Dedifferentiated amniotic fluid mesenchymal stem cell (primary cell): ENCODE measurements at regions not wholly inside any gene's neighbourhood (a gene's known extent, or its start where the extent isn't known, plus 50 kb on each side); places are given as distances from the start of the nearest gene placed in this dataset.
"Not testable (repeated sequence)": the region's sequence is repeated elsewhere in the genome, so short reads cannot be mapped to it uniquely, and the experiment has no call there.

Source experiments
- DNase-seq: peaks from one replicate; pipeline ENCODE4 v3.0.0-alpha.2; 2016; ENCODE audit errors: extremely low spot score

DNA sequence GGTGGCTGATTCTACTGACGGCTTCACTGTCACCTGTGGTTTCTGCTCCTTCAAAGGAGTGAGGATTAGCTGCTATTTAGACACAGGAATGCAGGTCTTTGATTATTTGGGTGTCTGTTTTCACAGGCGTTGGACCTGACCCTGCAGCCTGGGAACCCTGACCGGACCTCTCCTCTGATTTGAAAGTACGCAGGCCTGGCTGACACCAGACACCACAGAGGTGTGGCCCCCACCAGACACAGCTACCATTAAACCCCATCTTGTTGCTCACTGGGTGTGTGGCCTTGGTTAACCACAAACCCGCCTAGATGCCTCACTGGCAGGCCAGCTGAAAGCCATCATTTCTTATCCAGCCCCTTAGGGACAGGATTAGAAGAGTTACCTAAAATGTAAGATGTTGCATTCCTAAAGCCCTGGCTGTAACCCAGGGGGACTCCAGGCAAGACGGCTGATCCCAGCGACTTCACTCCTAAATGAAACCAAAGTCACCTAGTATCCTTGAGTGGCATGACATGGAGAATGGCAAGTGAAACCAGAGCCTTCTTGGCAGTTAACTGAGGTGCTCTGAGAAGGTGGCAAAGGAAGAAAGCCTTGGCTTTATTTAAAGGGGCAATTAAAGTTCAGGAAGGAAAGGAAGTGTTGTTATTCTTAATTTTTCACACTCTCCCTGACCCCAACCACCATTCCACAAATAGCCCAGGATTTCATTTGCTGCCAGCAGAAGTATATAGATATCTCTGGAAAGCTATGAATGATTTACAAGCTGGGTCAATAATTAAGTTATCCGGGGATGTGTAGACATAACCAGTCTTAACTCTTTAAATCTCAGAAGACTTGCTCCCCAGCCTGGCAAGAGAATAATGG is 169.9 kb downstream of the QRSL1 start:
- DNase-seq = peak; percentile 23

DNA sequence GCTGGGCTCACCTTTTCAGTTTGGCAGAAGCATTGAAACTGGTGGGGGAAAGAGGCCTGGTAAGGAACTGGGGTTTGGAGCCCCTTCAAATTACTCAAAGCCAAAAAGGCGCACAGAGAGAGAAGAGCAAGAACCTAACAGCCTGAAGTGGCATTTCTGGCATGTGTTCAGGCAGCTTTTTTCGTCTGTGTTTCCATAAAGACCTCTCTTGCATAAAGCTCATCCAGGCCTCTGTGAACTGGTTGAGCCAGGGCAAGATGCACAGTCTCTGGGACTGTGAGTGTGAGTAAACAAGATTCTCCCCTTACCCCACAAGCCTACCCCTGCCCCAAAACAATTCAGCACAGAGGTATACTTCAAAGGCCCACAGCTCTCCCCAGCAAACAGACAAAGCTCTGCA is 167.8 kb downstream of the QRSL1 start:
- DNase-seq = no peak

DNA sequence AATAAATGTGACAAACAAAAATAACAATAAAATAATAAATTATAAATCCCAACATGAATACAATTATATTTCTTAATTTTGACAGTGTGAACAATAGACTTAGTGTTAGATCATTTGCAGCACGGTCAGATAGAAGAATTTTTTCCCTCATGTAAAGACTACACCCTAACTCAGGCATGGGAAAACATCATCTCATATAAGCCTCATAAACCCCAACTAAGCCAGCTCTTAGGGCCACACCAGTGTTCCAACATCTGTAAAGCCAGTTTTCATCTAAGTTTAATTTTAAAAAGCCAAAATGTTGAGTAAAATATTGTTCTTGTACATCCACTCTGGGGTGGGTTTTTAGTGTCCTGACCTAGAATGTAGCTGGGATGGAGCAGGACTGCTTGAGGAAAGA is 167.4 kb downstream of the QRSL1 start:
- DNase-seq = no peak

DNA sequence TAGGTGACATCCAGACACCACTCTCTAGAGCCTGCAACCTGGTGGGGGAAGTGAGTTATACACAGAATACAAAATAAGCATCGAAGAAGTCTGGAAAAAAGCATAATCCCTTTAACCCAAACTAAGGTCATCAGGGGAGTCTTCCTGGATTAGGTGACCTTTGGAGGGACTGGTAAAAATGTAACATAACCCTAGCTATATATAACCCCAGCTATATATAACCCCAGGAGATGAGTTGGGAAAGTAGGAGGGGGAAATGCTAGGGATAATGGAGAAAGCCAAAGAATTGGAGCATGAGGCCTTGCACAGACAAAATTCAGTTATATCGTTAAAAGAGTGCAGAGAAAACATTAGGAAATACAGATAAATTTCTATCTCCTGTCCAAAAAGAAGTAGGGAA is 164.8 kb downstream of the QRSL1 start:
- no peak for DNase-seq

DNA sequence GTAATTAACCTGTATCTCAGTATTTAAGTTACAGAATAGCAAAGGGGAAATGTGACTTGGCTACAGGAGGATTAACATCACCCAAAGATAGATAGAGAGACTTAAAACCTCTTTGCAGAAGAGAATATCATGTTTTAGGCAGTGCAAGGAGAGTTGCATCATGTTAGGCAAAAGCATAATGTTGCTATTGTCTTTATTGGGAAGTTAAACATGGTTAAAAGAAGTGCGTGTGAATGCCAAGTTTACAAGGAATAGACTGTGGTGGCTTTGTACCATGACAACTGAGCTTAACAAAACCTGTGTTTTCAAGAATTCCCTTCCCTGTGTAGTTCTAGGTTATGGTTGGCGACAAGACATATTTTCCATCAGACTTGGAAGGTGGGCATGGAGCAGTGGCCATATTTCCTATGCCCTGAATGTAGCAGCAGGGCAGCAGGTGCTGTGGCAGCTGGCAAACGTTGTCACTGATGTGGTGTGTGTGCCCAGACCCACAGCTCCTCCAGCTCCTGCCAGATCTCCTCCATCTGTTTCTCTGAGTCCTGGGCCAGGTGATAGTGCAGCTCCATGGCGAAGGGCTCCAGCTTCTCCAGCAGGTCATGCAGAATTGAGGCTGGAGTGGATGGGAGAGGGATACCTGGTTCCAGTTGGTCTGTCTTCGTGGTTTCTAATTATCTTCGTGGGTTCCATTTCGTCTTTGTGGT is 163.3 kb downstream of the QRSL1 start:
- DNase-seq = no peak

DNA sequence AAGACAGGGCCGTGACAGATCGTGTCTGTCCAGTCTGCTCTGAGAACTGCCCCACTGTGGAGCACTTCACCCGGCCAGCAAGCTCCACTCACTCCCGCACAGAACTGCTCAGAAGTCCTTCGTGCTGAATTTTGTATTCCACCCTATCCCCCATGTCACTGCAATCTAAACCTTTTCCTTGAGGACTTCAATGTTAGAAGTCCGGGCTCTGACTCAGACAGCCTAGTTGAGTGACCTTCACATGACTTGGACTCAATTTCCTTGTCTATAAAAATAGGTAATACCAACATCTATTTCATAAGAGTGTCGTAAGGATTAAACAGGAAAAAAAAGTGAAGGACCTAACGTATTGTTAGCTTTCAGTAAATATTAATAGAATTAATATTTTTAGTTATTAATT is 161.6 kb downstream of the QRSL1 start:
- no peak for DNase-seq

DNA sequence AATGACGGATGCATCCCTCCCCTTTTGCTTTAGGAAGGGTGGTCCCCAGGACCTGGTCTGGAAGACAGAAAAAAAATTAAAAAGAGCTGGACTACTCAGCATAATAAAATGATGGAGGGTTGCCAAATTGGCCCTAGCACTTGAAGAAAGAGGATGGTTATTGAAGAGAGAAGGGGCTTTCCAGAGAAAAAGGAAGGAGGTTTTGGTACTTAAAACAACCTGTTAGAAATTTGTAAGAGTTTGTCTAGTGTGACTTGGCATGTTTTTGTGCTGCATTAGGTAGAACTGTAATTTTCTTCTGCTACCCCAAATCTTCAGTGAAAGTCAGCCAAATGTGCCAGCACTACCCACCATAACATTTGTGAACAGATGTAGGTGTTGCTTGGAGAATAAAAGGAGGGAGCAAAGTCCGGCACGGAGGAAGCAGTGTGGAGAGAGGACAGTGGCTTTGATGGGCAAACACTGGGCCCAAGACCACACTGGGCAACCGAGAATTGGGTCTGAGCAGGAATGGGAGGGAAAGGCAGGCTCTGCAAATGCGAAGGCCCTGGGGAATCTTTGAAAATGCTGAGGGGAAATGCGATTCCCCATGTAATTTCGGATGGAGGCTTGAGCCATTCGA is 160.9 kb downstream of the QRSL1 start:
- DNase-seq = no peak

DNA sequence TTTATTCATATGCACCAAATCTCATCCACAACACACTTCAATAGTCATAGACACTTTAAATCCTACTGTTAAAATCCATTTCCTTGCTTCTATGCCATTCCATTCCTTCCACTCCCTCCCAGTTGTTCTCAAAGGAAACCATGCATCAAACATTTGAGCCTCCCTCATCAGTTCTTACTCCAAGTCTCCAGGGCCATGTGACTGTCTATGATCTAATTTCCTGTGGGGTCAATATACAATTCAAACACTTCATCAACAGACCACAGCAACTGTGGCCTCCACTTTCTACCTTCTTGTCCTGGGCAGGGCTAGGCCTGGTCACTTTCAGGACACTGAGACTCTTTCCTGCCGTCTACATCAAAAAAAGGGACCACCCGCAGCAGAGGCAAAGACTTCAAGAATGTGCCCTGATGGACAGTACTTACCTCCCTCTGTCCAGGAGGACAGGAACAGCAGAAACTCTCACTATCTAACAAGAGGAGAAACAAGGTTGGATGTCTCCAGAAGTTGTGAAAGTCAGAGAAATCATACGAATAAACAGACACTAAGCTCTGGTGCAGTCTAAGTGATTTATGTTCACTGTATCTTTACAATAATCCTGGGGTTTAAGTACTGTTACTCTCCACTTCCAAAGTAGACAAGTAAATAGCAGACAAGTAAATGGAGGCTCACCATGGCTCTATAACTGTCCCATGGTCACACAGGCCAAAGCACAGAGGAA is 160.2 kb downstream of the QRSL1 start:
- DNase-seq = no peak

DNA sequence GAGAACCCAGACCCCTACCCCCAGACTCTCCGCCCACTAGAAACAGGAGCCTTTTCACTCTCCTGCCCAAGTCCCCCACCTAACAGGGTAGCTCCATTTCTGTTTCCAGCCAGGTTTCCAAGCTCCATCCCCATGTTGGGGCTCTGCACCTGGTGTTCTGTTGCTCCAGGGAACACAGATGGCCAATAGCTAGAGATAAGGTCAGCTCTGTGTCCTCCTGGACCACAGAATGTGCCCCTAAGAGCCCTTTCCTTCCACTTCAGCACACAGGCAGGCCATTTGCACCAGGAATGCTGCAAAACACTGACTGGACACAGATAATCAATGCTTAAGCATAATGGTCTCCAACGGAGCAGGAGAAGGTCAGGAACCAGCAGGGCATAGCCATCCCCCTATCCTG is 159.4 kb downstream of the QRSL1 start:
- DNase-seq = no peak

DNA sequence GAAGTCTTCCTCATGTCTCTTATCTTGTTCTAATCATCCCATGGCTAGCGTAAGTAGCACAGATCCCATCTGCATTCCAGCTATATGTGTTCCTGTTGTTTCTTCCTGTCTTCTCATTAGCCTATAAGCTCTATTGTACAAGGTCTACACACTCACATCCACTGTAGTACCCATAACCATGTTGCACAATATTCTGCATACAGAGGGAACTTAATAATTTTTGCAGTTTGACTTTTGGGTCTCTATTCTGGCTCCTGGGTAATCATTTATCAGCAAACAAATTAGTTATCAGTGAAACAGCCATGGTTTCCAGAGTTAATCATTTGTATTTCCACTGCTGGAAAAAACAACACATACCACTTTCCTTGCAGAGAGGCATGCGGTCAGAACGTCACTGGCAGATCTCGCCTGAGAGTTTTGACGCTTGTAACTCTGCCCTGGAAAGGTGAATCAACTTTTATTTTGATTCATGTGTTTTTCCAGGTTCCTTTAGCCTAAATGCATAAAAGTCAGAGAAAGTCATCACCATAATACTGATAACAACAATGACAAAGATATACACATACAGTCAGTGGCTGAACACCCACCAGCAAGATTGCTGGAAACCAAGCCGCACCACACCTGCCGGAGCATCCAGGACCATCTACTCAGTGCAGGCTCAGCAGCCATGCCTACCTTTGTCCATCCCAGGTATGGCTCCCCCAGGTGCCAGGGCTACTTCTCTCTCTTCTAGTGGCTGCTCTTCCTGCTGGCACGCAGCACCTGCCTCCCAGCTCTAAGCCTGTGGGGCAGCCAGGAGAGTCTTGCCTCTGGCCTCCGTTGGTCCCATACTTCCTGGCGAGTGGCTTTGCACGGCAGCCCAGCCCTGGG is 158.2 kb downstream of the QRSL1 start:
- DNase-seq = no peak

DNA sequence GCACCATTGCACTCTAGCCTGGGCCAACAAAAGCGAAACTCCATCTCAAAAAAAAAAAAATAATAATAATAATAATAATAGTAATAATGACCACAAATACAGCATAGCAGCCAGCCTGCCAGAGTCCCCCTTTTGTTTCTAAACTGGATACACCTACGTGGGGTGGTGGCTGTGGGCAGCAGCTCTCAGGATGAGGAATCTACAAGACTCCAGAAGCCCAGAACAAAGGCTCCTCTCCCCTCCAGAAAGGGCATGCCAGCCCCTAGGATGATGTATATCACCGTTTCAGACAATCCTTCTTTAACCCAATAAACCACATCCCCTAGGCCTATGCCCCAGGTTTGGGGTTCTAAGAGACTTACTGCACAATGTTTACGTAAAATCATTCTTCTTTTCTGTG is 155.9 kb downstream of the QRSL1 start:
- DNase-seq = no peak

DNA sequence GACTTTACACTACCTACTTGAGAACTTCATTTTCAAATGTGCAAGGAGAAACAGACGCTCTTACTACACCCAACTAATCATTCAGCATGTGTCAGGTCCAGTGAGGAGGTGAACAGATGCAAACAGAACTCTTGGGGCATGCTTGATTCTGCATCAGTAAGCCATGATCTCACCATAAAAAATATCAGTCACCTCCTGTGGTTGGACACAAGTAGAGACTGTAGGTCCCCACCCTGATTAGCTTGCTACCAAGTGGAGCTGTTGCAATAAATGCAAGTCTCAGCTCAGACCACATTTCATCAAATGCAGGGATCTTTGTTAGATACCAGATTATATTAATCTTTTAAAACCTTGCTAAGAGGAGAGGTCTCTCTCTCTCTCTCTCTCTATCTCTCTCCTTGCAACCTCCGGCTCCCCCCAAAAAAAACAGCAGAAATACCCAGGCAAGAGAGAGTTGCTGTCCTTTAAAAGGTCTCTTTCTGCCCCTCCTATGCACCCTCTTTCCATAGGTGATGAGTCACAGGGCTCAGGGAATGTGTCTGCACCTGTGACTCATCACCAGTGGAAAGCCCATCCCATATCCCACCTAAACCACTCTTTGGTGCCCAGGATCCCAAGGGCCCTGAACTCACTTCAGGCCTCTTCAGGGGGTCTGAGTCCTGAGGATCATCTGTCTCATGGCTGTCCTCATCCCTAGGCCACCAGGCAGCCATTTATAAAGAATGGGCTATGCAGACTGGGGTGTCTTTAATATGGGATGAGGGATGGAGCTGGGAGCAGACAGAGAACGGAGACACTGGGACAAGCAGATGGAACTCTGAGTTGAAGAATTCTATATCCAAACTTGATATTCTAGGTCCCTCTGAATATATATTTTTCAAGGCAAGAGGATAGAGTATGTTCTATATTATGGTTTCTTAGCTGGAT is 154.5 kb downstream of the QRSL1 start:
- no peak for DNase-seq

DNA sequence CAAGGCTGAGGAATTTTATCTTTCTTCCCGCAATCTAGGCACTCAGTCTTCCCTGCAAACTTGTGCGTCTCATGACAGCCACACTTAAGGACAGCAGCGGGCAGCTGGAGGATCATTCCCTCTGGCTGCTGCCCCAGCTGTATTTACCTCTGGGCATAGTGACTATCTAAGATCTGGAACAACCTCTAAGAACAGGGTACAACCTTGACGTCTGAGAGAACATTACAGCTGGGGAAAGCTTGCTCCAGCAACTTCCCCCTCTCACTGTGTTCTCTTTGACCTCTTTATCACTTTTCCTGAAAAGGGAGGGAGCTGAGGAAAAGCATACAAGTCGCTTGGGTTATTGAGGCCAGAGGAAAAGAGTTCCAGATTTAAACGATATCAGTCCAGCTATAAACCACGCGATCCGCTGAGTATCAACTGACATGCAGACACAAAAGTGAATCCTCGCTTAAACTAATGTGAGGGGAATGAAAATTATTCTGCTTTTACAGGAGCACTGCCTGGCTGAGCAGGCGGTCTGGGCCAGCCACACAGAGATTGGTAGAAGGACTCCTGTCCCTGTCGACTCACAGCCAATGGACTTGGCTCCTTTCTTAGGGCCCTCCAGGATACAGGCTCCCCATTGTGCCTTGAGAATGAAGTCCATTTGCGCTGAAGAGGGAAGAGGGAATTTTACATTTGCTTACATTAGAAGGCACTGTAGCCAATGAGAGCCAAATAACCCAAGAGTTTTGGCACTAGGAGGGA is 153.3 kb downstream of the QRSL1 start:
- DNase-seq = no peak

DNA sequence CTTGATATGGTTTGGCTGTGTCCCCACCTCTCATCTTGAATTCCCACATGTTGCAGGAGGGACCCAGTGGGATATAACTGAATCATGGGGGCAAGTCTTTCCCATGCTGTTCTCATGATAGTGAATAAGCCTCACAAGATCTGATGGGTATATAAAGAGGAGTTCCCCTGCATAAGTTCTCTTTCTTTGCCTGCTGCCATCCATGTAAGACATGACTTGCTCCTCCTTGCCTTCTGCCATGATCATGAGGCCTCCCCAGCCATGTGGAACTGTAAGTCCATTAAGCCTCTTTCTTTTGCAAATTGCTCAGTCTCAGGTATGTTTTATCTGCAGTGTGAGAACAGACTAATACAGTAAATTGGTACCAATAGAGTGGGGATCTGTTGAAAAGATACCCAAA is 150.2 kb downstream of the QRSL1 start:
- DNase-seq = not testable (repeated sequence)

DNA sequence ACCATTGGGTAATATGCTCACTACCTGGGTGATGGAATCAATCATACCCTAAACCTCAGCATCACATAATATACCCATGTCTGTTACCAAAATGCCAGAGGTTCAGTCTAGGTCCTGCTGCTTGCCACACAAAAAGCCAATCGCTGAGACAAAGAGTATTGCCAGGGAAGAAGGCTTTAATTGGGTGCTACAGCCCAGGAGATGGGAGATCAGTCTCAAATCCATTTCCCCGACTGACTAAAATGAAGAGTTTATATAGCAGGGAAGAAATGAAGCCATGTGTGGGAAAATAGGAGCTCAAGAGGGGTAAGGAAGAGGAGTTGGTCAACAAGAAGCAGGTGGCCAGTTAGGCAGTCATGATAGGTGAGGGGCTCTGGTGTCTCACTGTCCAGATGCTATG is 149.6 kb downstream of the QRSL1 start:
- no peak for DNase-seq

DNA sequence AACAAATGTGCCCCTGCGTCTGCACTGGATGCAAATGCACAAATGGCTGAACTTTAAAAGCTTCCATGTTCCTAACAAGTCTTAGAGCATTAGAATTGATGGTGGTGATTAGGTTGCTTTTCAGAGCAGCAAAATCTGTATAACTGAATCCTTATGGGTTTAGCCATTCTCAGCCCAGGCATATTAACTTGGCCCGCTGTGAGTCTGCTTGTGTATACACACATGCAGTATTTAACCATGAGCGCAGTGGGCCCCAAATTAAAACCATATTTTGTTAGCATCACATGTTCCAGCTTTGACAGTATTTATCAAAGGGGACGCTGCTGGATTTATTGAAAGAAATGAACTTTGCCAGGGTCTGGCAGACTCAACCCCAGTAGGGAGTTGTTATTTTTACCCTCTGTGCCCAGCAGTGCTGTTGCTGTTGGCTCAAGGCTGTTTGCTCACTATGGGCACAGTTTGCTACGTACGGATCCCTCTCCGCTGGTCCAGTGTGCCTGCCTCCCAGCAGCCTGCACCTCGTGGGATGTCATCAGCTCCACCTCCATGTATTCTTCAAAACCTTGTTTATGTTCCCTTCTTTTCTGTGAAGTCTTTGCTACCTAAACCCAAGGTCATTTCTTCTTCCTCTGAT is 144.7 kb downstream of the QRSL1 start:
- DNase-seq = no peak

DNA sequence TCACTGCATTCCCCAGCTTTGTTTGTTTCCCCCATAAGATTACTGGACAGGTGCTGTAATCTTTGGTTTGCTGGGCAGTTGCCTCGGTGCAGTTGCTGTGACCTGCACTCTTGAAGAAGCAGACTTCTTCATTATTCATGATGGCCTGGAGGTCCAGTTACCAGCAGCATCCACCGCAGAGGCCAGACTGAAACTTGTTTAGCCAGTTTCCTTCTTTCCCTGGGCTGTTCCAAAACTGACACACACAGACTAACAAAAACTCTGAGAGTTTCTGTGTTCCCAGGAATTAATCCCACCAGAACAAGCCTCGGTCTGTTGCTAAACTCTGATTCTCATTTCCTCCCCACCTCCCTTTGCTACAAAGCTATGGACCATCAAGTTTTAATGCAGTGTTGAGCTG is 144.1 kb downstream of the QRSL1 start:
- no peak for DNase-seq

DNA sequence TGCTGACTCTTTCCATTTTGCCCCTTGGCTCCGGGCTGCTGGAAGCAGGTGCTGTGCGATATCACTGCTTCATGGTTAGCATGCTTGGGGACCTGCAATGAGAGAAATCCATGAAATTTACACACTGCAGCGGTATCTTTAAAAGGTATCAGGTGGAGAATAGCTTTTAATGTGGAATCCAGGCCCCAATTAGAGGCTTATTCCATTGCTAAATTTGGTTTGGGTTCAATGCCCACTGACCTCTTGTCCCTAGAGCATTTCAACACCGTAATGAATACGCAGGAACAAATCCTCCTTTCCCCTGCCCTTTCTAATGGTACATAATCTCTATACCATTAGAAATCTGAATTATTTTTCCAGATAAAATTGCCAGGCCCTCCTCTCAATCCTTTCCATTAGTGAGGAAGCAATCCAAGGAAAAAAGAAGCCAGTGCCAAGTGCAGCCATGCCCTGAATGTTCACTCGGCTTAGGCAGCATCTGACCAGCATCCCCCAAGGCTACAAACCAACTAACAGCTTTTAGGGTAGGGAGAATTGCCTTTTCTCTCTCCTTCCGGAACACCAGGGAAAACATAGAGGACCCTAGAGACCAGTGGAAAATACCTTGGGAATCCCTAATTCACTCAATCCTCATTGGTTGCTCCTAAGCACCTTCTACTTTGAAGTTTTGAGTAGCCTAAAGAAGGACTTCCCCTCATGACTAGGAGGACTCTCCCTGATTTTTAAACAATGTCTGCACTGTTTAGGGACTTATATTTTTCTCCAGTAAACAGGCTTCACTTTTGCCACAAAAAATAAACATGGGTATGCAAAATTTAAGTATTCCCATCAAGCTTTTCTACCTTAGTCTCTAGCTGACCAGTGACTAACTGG is 143.1 kb downstream of the QRSL1 start:
- DNase-seq = no peak
